ENCODE measurements at regions not wholly inside any gene's neighbourhood (a gene's known extent, or its start where the extent isn't known, plus 50 kb on each side); places are given as distances from the start of the nearest gene placed in this dataset.

DNA sequence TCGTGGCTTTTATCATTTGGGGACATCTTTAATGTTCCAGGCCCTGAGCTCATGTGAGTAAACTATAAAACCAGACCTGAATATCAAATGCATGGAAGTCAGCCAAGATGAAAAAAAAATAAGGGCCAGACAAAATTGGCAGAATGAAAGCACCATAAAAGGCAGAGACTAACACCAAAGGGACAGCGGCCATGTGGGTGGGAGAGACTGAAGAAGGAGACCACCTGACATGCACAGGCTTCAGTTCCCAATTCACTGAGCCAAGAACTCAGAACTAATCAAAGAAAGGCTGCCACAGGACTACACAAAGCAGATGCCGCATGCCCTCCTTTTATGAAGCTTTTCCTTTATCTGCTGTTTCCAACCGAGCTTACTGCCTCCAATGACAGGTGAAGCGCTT lies 267.1 kb downstream of the RAD51AP2 start:
- no peak overlapping the region for H3K9ac ChIP-seq (ENCODE audit: low read length in 5 of 5)
- H3K4me1 ChIP-seq (ENCODE audit: control insufficient read depth in 5 of 5, insufficient read depth in 5 of 5, low read length in 5 of 5), result no peaks in the 10 kb centered on the region
- no peak overlapping the region for H3K27ac ChIP-seq (ENCODE audit: low read depth, low read length)
- H3K9me3 ChIP-seq (ENCODE audit: control insufficient read depth in 5 of 5, low read length in 5 of 5), result no peaks in the 10 kb centered on the region
- H3K4me3 ChIP-seq (ENCODE audit: low read depth in 1 of 5, low read length in 5 of 5), result no peak overlapping the region
- H3K36me3 ChIP-seq (ENCODE audit: control insufficient read depth in 5 of 5, insufficient read depth in 5 of 5, low read length in 5 of 5), result no peaks in the 10 kb centered on the region
- H3K27me3 ChIP-seq (ENCODE audit: control insufficient read depth in 5 of 5, insufficient read depth in 4 of 5, low read length in 5 of 5), result no peaks in the 10 kb centered on the region

DNA sequence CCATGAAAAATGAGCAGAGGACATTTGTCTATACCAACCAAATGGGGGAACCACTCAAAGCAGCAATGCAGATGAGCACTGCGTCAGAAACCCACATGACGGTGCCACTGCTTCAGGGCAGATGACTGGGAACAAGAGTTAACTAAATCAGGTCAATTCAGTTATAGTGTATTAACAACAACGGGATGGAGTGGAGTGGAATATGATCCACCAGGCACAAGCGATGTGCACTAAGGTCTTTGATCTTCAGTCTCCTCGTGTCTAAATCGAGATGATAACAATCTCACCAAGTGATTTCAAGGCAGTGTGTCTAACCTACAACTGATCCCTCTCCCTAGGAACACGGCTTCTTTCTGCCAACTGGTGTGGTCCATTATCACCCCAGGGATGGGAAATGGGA lies 269.0 kb downstream of the RAD51AP2 start:
- H3K36me3 ChIP-seq (ENCODE audit: control insufficient read depth in 5 of 5, insufficient read depth in 5 of 5, low read length in 5 of 5), result no peaks in the 10 kb centered on the region
- H3K4me1 ChIP-seq (ENCODE audit: control insufficient read depth in 5 of 5, insufficient read depth in 5 of 5, low read length in 5 of 5), result no peaks in the 10 kb centered on the region
- H3K9ac ChIP-seq (ENCODE audit: low read length in 5 of 5), result no peak overlapping the region
- H3K27ac ChIP-seq (ENCODE audit: low read depth, low read length), result no peak overlapping the region
- peaks cover 0 to 2% (median 0%) of the 10 kb centered on the region in 5 donors for H3K9me3 ChIP-seq (ENCODE audit: control insufficient read depth in 5 of 5, low read length in 5 of 5)
- no peak overlapping the region for H3K4me3 ChIP-seq (ENCODE audit: low read depth in 1 of 5, low read length in 5 of 5)
- H3K27me3 ChIP-seq (ENCODE audit: control insufficient read depth in 5 of 5, insufficient read depth in 4 of 5, low read length in 5 of 5), result no peaks in the 10 kb centered on the region

DNA sequence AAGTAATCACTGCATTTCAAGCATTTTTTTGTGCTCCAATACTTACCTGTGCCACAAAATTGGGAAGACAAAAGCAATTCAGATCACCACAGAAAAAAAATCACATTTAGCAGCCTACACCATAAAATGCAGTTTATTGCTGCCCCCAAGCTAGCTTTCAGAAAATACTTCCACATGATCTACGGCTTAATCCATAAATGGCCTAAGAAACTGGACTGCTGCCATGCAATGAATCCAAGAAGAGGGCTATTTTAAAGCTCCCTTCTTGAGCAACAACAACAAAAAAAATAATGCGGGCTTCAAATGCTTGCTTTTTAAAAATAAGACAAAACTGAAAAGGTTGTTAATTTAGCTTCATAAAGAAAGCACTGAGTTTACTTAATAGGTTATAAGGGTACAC lies 272.3 kb downstream of the RAD51AP2 start:
- no peak overlapping the region for H3K9ac ChIP-seq (ENCODE audit: low read length in 5 of 5)

DNA sequence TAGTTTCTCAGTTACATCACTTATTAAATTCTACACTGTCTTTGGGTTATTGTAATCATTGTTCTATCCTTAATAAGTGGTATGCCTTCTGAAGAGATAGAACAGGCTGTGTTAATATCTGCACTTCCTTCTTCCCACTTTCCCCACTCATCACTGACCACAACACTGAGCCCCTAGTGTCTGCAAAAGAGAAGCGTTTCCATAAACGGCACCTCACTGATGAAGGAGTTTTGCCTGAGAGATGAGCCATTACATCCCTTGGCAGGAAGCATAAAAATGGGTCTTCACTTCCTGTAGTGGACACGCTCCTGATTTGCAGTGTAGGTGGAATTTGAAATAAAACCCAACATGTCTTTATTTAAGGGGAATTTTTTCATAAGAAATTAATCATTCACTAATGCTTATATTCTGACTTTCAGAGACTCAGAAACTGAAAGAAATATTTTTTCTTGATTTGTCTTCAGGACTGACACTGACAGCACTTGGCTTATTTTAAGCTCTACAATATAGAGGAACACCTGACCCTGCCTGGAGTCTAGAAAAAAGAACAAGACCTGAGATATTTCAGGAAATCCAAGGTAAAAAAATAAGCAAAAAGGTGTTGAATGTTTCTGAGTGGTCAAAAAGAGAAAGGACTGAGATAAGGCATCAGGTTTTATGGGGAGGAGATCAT lies 275.3 kb downstream of the RAD51AP2 start:
- no peaks in the 10 kb centered on the region for H3K27me3 ChIP-seq (ENCODE audit: control insufficient read depth in 5 of 5, insufficient read depth in 4 of 5, low read length in 5 of 5)

More for the DNA sequence above, 272.3 kb downstream of the RAD51AP2 start:
- H3K4me1 ChIP-seq (ENCODE audit: control insufficient read depth in 5 of 5, insufficient read depth in 5 of 5, low read length in 5 of 5), result no peaks in the 10 kb centered on the region
- no peaks in the 10 kb centered on the region for H3K27me3 ChIP-seq (ENCODE audit: control insufficient read depth in 5 of 5, insufficient read depth in 4 of 5, low read length in 5 of 5)
- peaks cover 0 to 2% (median 0%) of the 10 kb centered on the region in 5 donors for H3K9me3 ChIP-seq (ENCODE audit: control insufficient read depth in 5 of 5, low read length in 5 of 5)
- H3K36me3 ChIP-seq (ENCODE audit: control insufficient read depth in 5 of 5, insufficient read depth in 5 of 5, low read length in 5 of 5), result no peaks in the 10 kb centered on the region
- H3K27ac ChIP-seq (ENCODE audit: low read depth, low read length), result no peak overlapping the region
- no peak overlapping the region for H3K4me3 ChIP-seq (ENCODE audit: low read depth in 1 of 5, low read length in 5 of 5)

DNA sequence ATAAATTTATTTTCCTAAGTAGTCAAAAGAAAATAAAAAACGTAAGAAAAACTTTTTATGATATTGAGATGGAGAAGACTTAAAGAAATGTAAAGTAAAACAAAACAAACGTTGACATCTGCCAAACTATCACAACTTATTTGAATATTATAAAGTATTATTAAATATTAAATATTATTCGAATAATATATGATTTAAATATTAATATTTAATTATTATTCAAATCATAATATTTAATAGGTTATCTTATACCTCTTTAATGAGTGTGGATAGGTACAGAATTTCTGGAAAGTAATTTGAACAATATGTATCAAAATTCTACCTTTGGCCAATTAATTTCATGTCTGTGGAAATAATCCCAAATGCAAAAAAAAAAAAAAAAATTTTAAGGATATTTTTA lies 278.7 kb downstream of the RAD51AP2 start:
- H3K27me3 ChIP-seq (ENCODE audit: control insufficient read depth in 5 of 5, insufficient read depth in 4 of 5, low read length in 5 of 5), result no peaks in the 10 kb centered on the region
- no peaks in the 10 kb centered on the region for H3K4me1 ChIP-seq (ENCODE audit: control insufficient read depth in 5 of 5, insufficient read depth in 5 of 5, low read length in 5 of 5)
- no peak overlapping the region for H3K4me3 ChIP-seq (ENCODE audit: low read depth in 1 of 5, low read length in 5 of 5)
- peaks cover 0 to 6% (median 2%) of the 10 kb centered on the region in 5 donors for H3K9me3 ChIP-seq (ENCODE audit: control insufficient read depth in 5 of 5, low read length in 5 of 5)
- no peaks in the 10 kb centered on the region for H3K36me3 ChIP-seq (ENCODE audit: control insufficient read depth in 5 of 5, insufficient read depth in 5 of 5, low read length in 5 of 5)
- no peak overlapping the region for H3K27ac ChIP-seq (ENCODE audit: low read depth, low read length)
- no peak overlapping the region for H3K9ac ChIP-seq (ENCODE audit: low read length in 5 of 5)

More for the DNA sequence above, 275.3 kb downstream of the RAD51AP2 start:
- Histone ChIP-seq H3K9ac (ENCODE audit: low read length in 5 of 5) (no peak overlapping the region), H3K4me1 (ENCODE audit: control insufficient read depth in 5 of 5, insufficient read depth in 5 of 5, low read length in 5 of 5) (no peaks in the 10 kb centered on the region), H3K27ac (ENCODE audit: low read depth, low read length) (no peak overlapping the region), H3K9me3 (ENCODE audit: control insufficient read depth in 5 of 5, low read length in 5 of 5) (peaks cover 0 to 2% (median 0%) of the 10 kb centered on the region in 5 donors), H3K36me3 (ENCODE audit: control insufficient read depth in 5 of 5, insufficient read depth in 5 of 5, low read length in 5 of 5) (no peaks in the 10 kb centered on the region), H3K4me3 (ENCODE audit: low read depth in 1 of 5, low read length in 5 of 5) (no peak overlapping the region)

DNA sequence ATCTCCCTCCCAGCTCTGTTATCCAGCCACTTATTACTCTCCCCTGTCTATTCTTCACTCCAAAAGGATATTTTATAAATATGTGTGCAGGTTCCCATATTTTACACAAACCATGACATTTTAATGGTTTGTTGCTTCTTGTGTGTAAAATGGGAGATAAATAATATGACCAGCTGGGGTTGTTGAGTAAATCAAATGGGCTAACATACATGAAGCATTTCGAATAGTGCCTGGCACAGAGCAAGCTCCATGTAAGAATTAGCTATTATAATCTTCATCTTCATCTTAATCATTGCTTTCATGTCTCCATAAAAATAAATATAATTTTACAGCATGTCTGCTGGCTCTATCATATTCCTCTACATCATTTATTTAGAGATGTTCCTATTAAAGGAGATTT lies 283.1 kb downstream of the RAD51AP2 start:
- Histone ChIP-seq H3K9me3 (ENCODE audit: control insufficient read depth in 5 of 5, low read length in 5 of 5) (peaks cover 0 to 4% (median 2%) of the 10 kb centered on the region in 5 donors), H3K4me3 (ENCODE audit: low read depth in 1 of 5, low read length in 5 of 5) (no peak overlapping the region), H3K36me3 (ENCODE audit: control insufficient read depth in 5 of 5, insufficient read depth in 5 of 5, low read length in 5 of 5) (no peaks in the 10 kb centered on the region), H3K27ac (ENCODE audit: low read depth, low read length) (no peak overlapping the region), H3K4me1 (ENCODE audit: control insufficient read depth in 5 of 5, insufficient read depth in 5 of 5, low read length in 5 of 5) (no peaks in the 10 kb centered on the region), H3K9ac (ENCODE audit: low read length in 5 of 5) (no peak overlapping the region), H3K27me3 (ENCODE audit: control insufficient read depth in 5 of 5, insufficient read depth in 4 of 5, low read length in 5 of 5) (no peaks in the 10 kb centered on the region)

DNA sequence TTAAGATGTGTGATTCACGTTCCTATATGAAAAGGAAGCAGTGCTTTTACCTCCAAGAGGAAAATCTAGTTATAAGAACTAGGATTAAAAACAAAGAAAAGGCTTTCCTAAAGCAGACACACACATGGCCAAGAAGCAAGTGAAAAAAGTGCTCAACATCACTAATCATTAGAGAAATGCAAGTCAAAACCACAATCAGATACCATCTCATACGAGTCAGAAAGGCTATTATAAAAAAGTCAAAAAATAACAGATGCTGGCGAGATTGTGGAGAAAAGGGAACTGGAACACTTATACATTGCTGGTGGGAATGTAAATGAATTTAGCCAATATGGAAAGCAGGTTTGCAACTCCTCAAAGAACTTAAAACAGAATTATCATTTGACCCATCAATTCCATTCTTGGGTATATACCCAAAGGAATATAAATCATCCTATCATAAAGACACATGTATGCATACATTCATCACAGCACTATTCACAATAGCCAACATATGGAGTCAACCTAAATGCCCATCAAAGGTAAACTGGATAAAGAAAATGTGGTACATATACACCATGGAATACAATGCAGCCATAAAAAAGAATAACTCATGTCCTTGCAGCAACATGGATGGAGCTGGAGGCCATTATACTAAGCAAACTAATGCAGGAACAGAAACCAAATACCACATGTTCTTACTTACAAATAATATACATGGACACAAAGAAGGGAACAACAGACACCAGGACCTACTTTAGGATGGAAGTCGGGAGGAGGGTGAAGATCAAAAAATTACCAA lies 285.3 kb downstream of the RAD51AP2 start:
- H3K27me3 ChIP-seq (ENCODE audit: control insufficient read depth in 5 of 5, insufficient read depth in 4 of 5, low read length in 5 of 5), result no peaks in the 10 kb centered on the region
- H3K9ac ChIP-seq (ENCODE audit: low read length in 5 of 5), result no peak overlapping the region
- H3K4me1 ChIP-seq (ENCODE audit: control insufficient read depth in 5 of 5, insufficient read depth in 5 of 5, low read length in 5 of 5), result no peaks in the 10 kb centered on the region
- H3K9me3 ChIP-seq (ENCODE audit: control insufficient read depth in 5 of 5, low read length in 5 of 5), result peaks cover 0 to 4% (median 0%) of the 10 kb centered on the region in 5 donors
- no peak overlapping the region for H3K4me3 ChIP-seq (ENCODE audit: low read depth in 1 of 5, low read length in 5 of 5)
- H3K27ac ChIP-seq (ENCODE audit: low read depth, low read length), result no peak overlapping the region
- H3K36me3 ChIP-seq (ENCODE audit: control insufficient read depth in 5 of 5, insufficient read depth in 5 of 5, low read length in 5 of 5), result no peaks in the 10 kb centered on the region

DNA sequence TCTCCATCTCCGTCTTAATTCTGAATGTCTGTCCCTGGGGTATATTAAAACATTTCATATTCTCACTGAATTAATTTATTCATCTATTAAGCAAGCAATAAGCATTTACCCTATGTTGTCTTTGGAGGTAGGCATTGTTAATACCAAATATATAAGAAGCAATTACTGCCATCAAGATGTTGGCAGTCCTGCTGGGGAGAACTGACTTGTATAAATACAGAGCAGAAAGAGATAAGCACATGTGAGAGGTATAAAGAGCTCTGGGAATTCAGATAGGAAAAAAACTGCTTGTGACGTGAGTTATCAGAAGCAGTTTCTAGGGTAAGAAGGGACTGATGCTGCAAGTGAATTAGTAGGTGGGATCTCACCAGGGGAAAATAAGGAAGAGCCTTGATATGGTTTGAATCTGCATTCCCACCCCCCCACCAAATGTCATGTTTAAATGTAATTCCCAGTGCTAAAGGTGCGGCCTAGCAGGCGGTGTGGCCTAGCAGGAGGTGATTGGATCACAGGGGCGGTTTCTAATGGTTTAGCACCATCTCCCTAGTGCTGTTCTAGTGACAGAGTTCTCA lies 286.8 kb downstream of the RAD51AP2 start:
- H3K9ac ChIP-seq (ENCODE audit: low read length in 5 of 5), result no peak overlapping the region
- H3K27me3 ChIP-seq (ENCODE audit: control insufficient read depth in 5 of 5, insufficient read depth in 4 of 5, low read length in 5 of 5), result no peaks in the 10 kb centered on the region
- no peaks in the 10 kb centered on the region for H3K9me3 ChIP-seq (ENCODE audit: control insufficient read depth in 5 of 5, low read length in 5 of 5)
- no peak overlapping the region for H3K4me3 ChIP-seq (ENCODE audit: low read depth in 1 of 5, low read length in 5 of 5)
- H3K27ac ChIP-seq (ENCODE audit: low read depth, low read length), result no peak overlapping the region
- H3K36me3 ChIP-seq (ENCODE audit: control insufficient read depth in 5 of 5, insufficient read depth in 5 of 5, low read length in 5 of 5), result no peaks in the 10 kb centered on the region
- no peaks in the 10 kb centered on the region for H3K4me1 ChIP-seq (ENCODE audit: control insufficient read depth in 5 of 5, insufficient read depth in 5 of 5, low read length in 5 of 5)

DNA sequence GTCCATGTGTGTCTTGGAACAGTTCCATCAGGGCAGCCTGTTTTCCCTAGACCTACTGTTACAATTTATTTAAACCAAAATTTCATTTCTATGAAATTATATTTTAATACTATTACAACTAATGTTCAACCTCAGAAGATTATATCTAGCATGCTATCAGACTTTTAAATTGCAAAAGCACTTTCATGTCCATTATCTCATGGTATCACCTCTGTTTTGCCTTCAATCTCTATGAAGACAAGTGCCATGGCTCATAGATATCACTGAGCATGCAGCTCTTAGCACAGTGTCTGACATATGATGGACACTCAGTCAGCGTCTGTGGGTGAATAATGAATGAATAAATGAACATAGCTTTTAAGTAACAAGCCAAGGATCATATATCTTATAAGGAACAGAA lies 288.8 kb downstream of the RAD51AP2 start:
- H3K36me3 ChIP-seq (ENCODE audit: control insufficient read depth in 5 of 5, insufficient read depth in 5 of 5, low read length in 5 of 5), result no peaks in the 10 kb centered on the region
- no peaks in the 10 kb centered on the region for H3K4me1 ChIP-seq (ENCODE audit: control insufficient read depth in 5 of 5, insufficient read depth in 5 of 5, low read length in 5 of 5)
- no peak overlapping the region for H3K9ac ChIP-seq (ENCODE audit: low read length in 5 of 5)
- H3K27me3 ChIP-seq (ENCODE audit: control insufficient read depth in 5 of 5, insufficient read depth in 4 of 5, low read length in 5 of 5), result no peaks in the 10 kb centered on the region
- H3K4me3 ChIP-seq (ENCODE audit: low read depth in 1 of 5, low read length in 5 of 5), result no peak overlapping the region
- no peaks in the 10 kb centered on the region for H3K9me3 ChIP-seq (ENCODE audit: control insufficient read depth in 5 of 5, low read length in 5 of 5)
- H3K27ac ChIP-seq (ENCODE audit: low read depth, low read length), result no peak overlapping the region

DNA sequence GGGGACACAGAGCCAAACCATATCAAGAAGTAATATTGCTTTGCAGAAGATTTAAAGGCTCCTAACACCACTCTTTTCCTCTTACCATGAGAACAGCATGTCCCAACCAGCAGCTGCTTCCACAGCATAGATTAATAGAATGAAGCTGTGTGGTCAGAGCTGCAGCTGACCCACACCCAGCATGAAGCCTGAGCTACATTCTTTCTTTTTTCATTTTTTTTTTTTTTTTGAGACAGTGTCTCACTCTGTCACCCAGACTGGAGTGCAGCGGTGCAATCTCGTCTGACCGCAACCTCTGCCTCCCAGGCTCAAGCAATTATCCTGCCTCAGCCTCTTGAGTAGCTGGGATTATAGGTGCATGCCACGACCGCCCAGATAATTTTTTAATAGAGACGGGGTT lies 289.8 kb downstream of the RAD51AP2 start:
- Histone ChIP-seq H3K36me3 (ENCODE audit: control insufficient read depth in 5 of 5, insufficient read depth in 5 of 5, low read length in 5 of 5) (no peaks in the 10 kb centered on the region), H3K27ac (ENCODE audit: low read depth, low read length) (no peak overlapping the region), H3K4me1 (ENCODE audit: control insufficient read depth in 5 of 5, insufficient read depth in 5 of 5, low read length in 5 of 5) (no peaks in the 10 kb centered on the region), H3K27me3 (ENCODE audit: control insufficient read depth in 5 of 5, insufficient read depth in 4 of 5, low read length in 5 of 5) (no peaks in the 10 kb centered on the region), H3K4me3 (ENCODE audit: low read depth in 1 of 5, low read length in 5 of 5) (no peak overlapping the region), H3K9me3 (ENCODE audit: control insufficient read depth in 5 of 5, low read length in 5 of 5) (no peaks in the 10 kb centered on the region), H3K9ac (ENCODE audit: low read length in 5 of 5) (no peak overlapping the region)

Measured in subcutaneous abdominal adipose tissue (tissue), 5 donors.